ENCODE measurements at regions not wholly inside any gene's neighbourhood (a gene's known extent, or its start where the extent isn't known, plus 50 kb on each side); places are given as distances from the start of the nearest gene placed in this dataset.

- Histone ChIP-seq H3K4me3 (no peak overlapping the region), H3K36me3 (no peaks in the 10 kb centered on the region), H3K27ac (no peak overlapping the region), H3K9ac (no peak overlapping the region), H3K27me3 (no peaks in the 10 kb centered on the region), H3K4me1 (no peaks in the 10 kb centered on the region), H3K9me3 (replicated peaks in 1 of 11) (no peaks in the 10 kb centered on the region), H3K4me2 (no peak overlapping the region), H4K20me1 (no peaks in the 10 kb centered on the region)
- no peak for TF ChIP-seq Cebpa-rat (IDR thresholded peaks at IDR 0.05)
Observed at GRCh38 chr13:33636955-33637670, 180.8 kb upstream of the RFC3 start.

GRCh38 chr13:33637978-33638743, 179.8 kb upstream of the RFC3 start:
- Histone ChIP-seq H3K4me1 (peaks cover 0 to under 1% (median 0%) of the 10 kb centered on the region in 10 experiments; a peak in 1 of 20 replicates), H3K27me3 (no peaks in the 10 kb centered on the region), H3K9ac (no peak overlapping the region), H4K20me1 (no peaks in the 10 kb centered on the region), H3K4me2 (no peak overlapping the region), H3K9me3 (replicated peaks in 1 of 11) (no peaks in the 10 kb centered on the region), H3K27ac (no peak overlapping the region), H3K36me3 (no peaks in the 10 kb centered on the region), H3K4me3 (no peak overlapping the region)
- no peak for TF ChIP-seq Cebpa-rat (IDR thresholded peaks at IDR 0.05)

- Histone ChIP-seq H3K9ac (no peak overlapping the region), H3K4me2 (no peak overlapping the region), H4K20me1 (no peaks in the 10 kb centered on the region), H3K36me3 (no peaks in the 10 kb centered on the region), H3K4me1 (peaks cover 0 to 10% (median 3%) of the 10 kb centered on the region in 10 experiments; a peak in 15 of 20 replicates), H3K4me3 (no peak overlapping the region), H3K27ac (no peak overlapping the region), H3K27me3 (no peaks in the 10 kb centered on the region), H3K9me3 (replicated peaks in 1 of 11) (no peaks in the 10 kb centered on the region)
- TF ChIP-seq Cebpa-rat (IDR thresholded peaks at IDR 0.05): no peak
Observed at GRCh38 chr13:33639158-33639557, 178.8 kb upstream of the RFC3 start.

- H3K36me3 ChIP-seq: no peaks in the 10 kb centered on the region
- peaks cover 0 to 14% (median 8%) of the 10 kb centered on the region in 10 experiments; a peak in 16 of 20 replicates for H3K4me1 ChIP-seq
- no peak overlapping the region for H3K9ac ChIP-seq
- H3K4me2 ChIP-seq: no peak overlapping the region
- H3K27ac ChIP-seq: no peak overlapping the region
- no peaks in the 10 kb centered on the region for H3K27me3 ChIP-seq
- no peaks in the 10 kb centered on the region for H3K9me3 ChIP-seq (replicated peaks in 1 of 11)
- H4K20me1 ChIP-seq: no peaks in the 10 kb centered on the region
- TF ChIP-seq Cebpa-rat (IDR thresholded peaks at IDR 0.05): no peak
- H3K4me3 ChIP-seq: no peak overlapping the region
Observed at GRCh38 chr13:33639626-33640080, 178.3 kb upstream of the RFC3 start.

- no peak overlapping the region for H3K4me2 ChIP-seq
- peaks cover 0 to 26% (median 14%) of the 10 kb centered on the region in 10 experiments; a peak in 16 of 20 replicates for H3K4me1 ChIP-seq
- no peaks in the 10 kb centered on the region for H3K36me3 ChIP-seq
Observed at GRCh38 chr13:33640832-33641231, 177.1 kb upstream of the RFC3 start.

GRCh38 chr13:33642374-33643065, 175.4 kb upstream of the RFC3 start:
- H3K27ac ChIP-seq: no peak overlapping the region
- no peaks in the 10 kb centered on the region for H3K27me3 ChIP-seq
- peaks cover 0 to 32% (median 14%) of the 10 kb centered on the region in 10 experiments; a peak in 16 of 20 replicates for H3K4me1 ChIP-seq
- TF ChIP-seq Cebpa-rat (IDR thresholded peaks at IDR 0.05): no peak
- no peaks in the 10 kb centered on the region for H3K9me3 ChIP-seq (replicated peaks in 1 of 11)
- H3K4me2 ChIP-seq: no peak overlapping the region
- H3K9ac ChIP-seq: no peak overlapping the region
- H3K4me3 ChIP-seq: no peak overlapping the region
- no peaks in the 10 kb centered on the region for H4K20me1 ChIP-seq
- no peaks in the 10 kb centered on the region for H3K36me3 ChIP-seq

More at GRCh38 chr13:33640832-33641231, 177.1 kb upstream of the RFC3 start:
- Histone ChIP-seq H3K4me3 (no peak overlapping the region), H4K20me1 (no peaks in the 10 kb centered on the region), H3K9ac (no peak overlapping the region), H3K27ac (no peak overlapping the region), H3K9me3 (replicated peaks in 1 of 11) (no peaks in the 10 kb centered on the region), H3K27me3 (no peaks in the 10 kb centered on the region)
- no peak for TF ChIP-seq Cebpa-rat (IDR thresholded peaks at IDR 0.05)

- H3K4me1 ChIP-seq: peaks cover 0 to 32% (median 14%) of the 10 kb centered on the region in 10 experiments; a peak in 16 of 20 replicates
- peak overlapping the region in 6 of 11 experiments; percentile 7 to 46 (median 16); a peak in 6 of 22 replicates for H3K27ac ChIP-seq
- no peak overlapping the region for H3K4me3 ChIP-seq
- no peaks in the 10 kb centered on the region for H3K27me3 ChIP-seq
- H4K20me1 ChIP-seq: no peaks in the 10 kb centered on the region
- H3K36me3 ChIP-seq: no peaks in the 10 kb centered on the region
- TF ChIP-seq Cebpa-rat (IDR thresholded peaks at IDR 0.05): no peak
- H3K9me3 ChIP-seq (replicated peaks in 1 of 11): no peaks in the 10 kb centered on the region
- peak overlapping the region in 7 of 11 experiments; percentile 32 to 59 (median 53); a peak in 16 of 22 replicates for H3K4me2 ChIP-seq
- no peak overlapping the region for H3K9ac ChIP-seq
Observed at GRCh38 chr13:33644581-33645543, 173.1 kb upstream of the RFC3 start.
